HG02973 (cell line): ENCODE measurements at regions not wholly inside any gene's neighbourhood (a gene's known extent, or its start where the extent isn't known, plus 50 kb on each side); places are given as distances from the start of the nearest gene placed in this dataset.
A peak's percentile ranks its signal among the peaks of the same experiment; 100 is the strongest.

ENCODE experiments used
- ATAC-seq: cut with Tn5 transposase; IDR thresholded peaks from one replicate; pipeline ENCODE4 v1.9.1; 2021; ENCODE audit warnings: moderate library complexity; ENCODE audit not compliant: unreplicated experiment

- ATAC-seq, result no peak
Measured at GRCh38 chr1:87942165-87942564, 613.5 kb downstream of the LMO4 start.

- ATAC-seq, result no peak
Measured at GRCh38 chr1:87949711-87950110, 621.0 kb downstream of the LMO4 start.

- ATAC-seq, result no peak
Measured at GRCh38 chr1:87950369-87950768, 621.7 kb downstream of the LMO4 start.

GRCh38 chr1:87951409-87951808 lies 622.7 kb downstream of the LMO4 start:
- ATAC-seq, result no peak

GRCh38 chr1:87951852-87952251 lies 623.2 kb downstream of the LMO4 start:
- no peak for ATAC-seq

- ATAC-seq, result no peak
Measured at GRCh38 chr1:87953121-87953520, 624.4 kb downstream of the LMO4 start.

GRCh38 chr1:87953732-87954344 lies 625.2 kb downstream of the LMO4 start:
- peak; percentile 81 for ATAC-seq

- no peak for ATAC-seq
Measured at GRCh38 chr1:87955038-87955437, 626.4 kb downstream of the LMO4 start.

GRCh38 chr1:87956072-87956471 lies 627.4 kb downstream of the LMO4 start:
- no peak for ATAC-seq

- no peak for ATAC-seq
Measured at GRCh38 chr1:87956750-87957149, 628.1 kb downstream of the LMO4 start.

GRCh38 chr1:87957331-87957730 lies 628.7 kb downstream of the LMO4 start:
- ATAC-seq, result no peak

GRCh38 chr1:87958201-87958600 lies 629.5 kb downstream of the LMO4 start:
- ATAC-seq, result no peak

GRCh38 chr1:87958716-87959115 lies 630.0 kb downstream of the LMO4 start:
- ATAC-seq, result no peak

- ATAC-seq, result no peak
Measured at GRCh38 chr1:87959236-87959635, 630.6 kb downstream of the LMO4 start.

- no peak for ATAC-seq
Measured at GRCh38 chr1:87961992-87962391, 633.3 kb downstream of the LMO4 start.

GRCh38 chr1:87963556-87963955 lies 634.9 kb downstream of the LMO4 start:
- ATAC-seq, result no peak

- ATAC-seq, result no peak
Measured at GRCh38 chr1:87965193-87965592, 636.5 kb downstream of the LMO4 start.

- no peak for ATAC-seq
Measured at GRCh38 chr1:87968197-87968955, 639.7 kb downstream of the LMO4 start.

- no peak for ATAC-seq
Measured at GRCh38 chr1:87969040-87969439, 640.4 kb downstream of the LMO4 start.

- ATAC-seq, result no peak
Measured at GRCh38 chr1:87972811-87973210, 644.1 kb downstream of the LMO4 start.

- ATAC-seq, result no peak
Measured at GRCh38 chr1:87973896-87974295, 645.2 kb downstream of the LMO4 start.

GRCh38 chr1:87976316-87976715 lies 647.6 kb downstream of the LMO4 start:
- no peak for ATAC-seq

GRCh38 chr1:87977145-87977544 lies 648.5 kb downstream of the LMO4 start:
- ATAC-seq, result no peak
